Fibroblast of the aortic adventitia (primary cell): ENCODE measurements at regions not wholly inside any gene's neighbourhood (a gene's known extent, or its start where the extent isn't known, plus 50 kb on each side); places are given as distances from the start of the nearest gene placed in this dataset.
"Not testable (repeated sequence)": the region's sequence is repeated elsewhere in the genome, so short reads cannot be mapped to it uniquely, and the experiment has no call there.

Experiments used
- DNase-seq: peaks from one replicate; pipeline ENCODE4 v3.0.0-alpha.2; 2010; ENCODE audit warnings: low read depth
- H3K4me3 ChIP-seq: 2 replicates; pipeline ENCODE4 v1.5.1; 2011; ENCODE audit warnings: low read depth, mild to moderate bottlenecking, control low read depth, low read length, moderate library complexity
- CTCF ChIP-seq: IDR thresholded peaks from 2 replicates; pipeline ENCODE4 v1.5.1; 2011; ENCODE audit warnings: mild to moderate bottlenecking, low read length, control low read depth, inconsistent platforms; ENCODE audit not compliant: insufficient read depth

GRCh38 chr9:19630760-19631159 is 158.1 kb downstream of the SLC24A2 start:
- DNase-seq, result no peak
- TF ChIP-seq CTCF, result no peak
- no peak overlapping the region for H3K4me3 ChIP-seq

- H3K4me3 ChIP-seq, result no peak overlapping the region
- no peak for DNase-seq
- no peak for TF ChIP-seq CTCF
Observed at GRCh38 chr9:19629488-19629887, 159.3 kb downstream of the SLC24A2 start.

- not testable (repeated sequence) for H3K4me3 ChIP-seq, DNase-seq
Observed at GRCh38 chr9:19625426-19625825, 163.4 kb downstream of the SLC24A2 start.

- H3K4me3 ChIP-seq, result no peak overlapping the region
- no peak for TF ChIP-seq CTCF
- no peak for DNase-seq
Observed at GRCh38 chr9:19624519-19624918, 164.3 kb downstream of the SLC24A2 start.

- no peak overlapping the region for H3K4me3 ChIP-seq
- TF ChIP-seq CTCF, result no peak
- DNase-seq, result no peak
Observed at GRCh38 chr9:19623941-19624340, 164.9 kb downstream of the SLC24A2 start.

GRCh38 chr9:19620326-19620725 is 168.5 kb downstream of the SLC24A2 start:
- no peak overlapping the region for H3K4me3 ChIP-seq
- TF ChIP-seq CTCF, result no peak
- no peak for DNase-seq

GRCh38 chr9:19619221-19619620 is 169.6 kb downstream of the SLC24A2 start:
- no peak for DNase-seq
- TF ChIP-seq CTCF, result no peak
- no peak overlapping the region for H3K4me3 ChIP-seq
